GM18870 (cell line): ENCODE measurements at regions not wholly inside any gene's neighbourhood (a gene's known extent, or its start where the extent isn't known, plus 50 kb on each side); places are given as distances from the start of the nearest gene placed in this dataset.

Experiments used
- ATAC-seq: cut with Tn5 transposase; IDR thresholded peaks from one replicate; pipeline ENCODE4 v1.9.1; 2021; ENCODE audit warnings: moderate library complexity; ENCODE audit not compliant: unreplicated experiment

GRCh38 chr17:68812876-68813584 is 142.2 kb downstream of the ABCA8 start:
- no peak for ATAC-seq

GRCh38 chr17:68809148-68809547 is 146.0 kb downstream of the ABCA8 start:
- no peak for ATAC-seq

- no peak for ATAC-seq
Measured at GRCh38 chr17:68807998-68808772, 147.0 kb downstream of the ABCA8 start.

- no peak for ATAC-seq
Measured at GRCh38 chr17:68805609-68806008, 149.6 kb downstream of the ABCA8 start.

GRCh38 chr17:68804777-68805520 is 150.2 kb downstream of the ABCA8 start:
- no peak for ATAC-seq

GRCh38 chr17:68803164-68803929 is 151.8 kb downstream of the ABCA8 start:
- ATAC-seq = no peak

- ATAC-seq = no peak
Measured at GRCh38 chr17:68801335-68802247, 153.6 kb downstream of the ABCA8 start.

GRCh38 chr17:68800751-68801150 is 154.4 kb downstream of the ABCA8 start:
- no peak for ATAC-seq

GRCh38 chr17:68794636-68795434 is 160.4 kb downstream of the ABCA8 start:
- no peak for ATAC-seq

GRCh38 chr17:68792873-68793272 is 162.3 kb downstream of the ABCA8 start:
- no peak for ATAC-seq

GRCh38 chr17:68792042-68792685 is 163.0 kb downstream of the ABCA8 start:
- no peak for ATAC-seq

GRCh38 chr17:68790931-68791330 is 164.3 kb downstream of the ABCA8 start:
- no peak for ATAC-seq

- no peak for ATAC-seq
Measured at GRCh38 chr17:68790492-68790891, 164.7 kb downstream of the ABCA8 start.

GRCh38 chr17:68789203-68789962 is 165.8 kb downstream of the ABCA8 start:
- ATAC-seq = no peak

- ATAC-seq = no peak
Measured at GRCh38 chr17:68785565-68786486, 169.4 kb downstream of the ABCA8 start.

GRCh38 chr17:68784431-68784830 is 170.8 kb downstream of the ABCA8 start:
- no peak for ATAC-seq

- ATAC-seq = no peak
Measured at GRCh38 chr17:68783861-68784260, 171.3 kb downstream of the ABCA8 start.
